Thyroid gland (tissue), 4 donors: ENCODE measurements at regions not wholly inside any gene's neighbourhood (a gene's known extent, or its start where the extent isn't known, plus 50 kb on each side); places are given as distances from the start of the nearest gene placed in this dataset.
A peak's percentile ranks its signal among the peaks of the same experiment; 100 is the strongest.

Source experiments
- DNase-seq, 2 donors: peaks; one replicate each; pipeline ENCODE4 v3.0.0-alpha.2; 2019
- H3K27ac ChIP-seq, 3 donors: fragments of 200-600 bp; sonication (generic); 1 replicate in 2 of 3; 2 replicates in 1 of 3; pipeline ENCODE4 v1.5.1; 2016 to 2019; ENCODE audit warnings: mild to moderate bottlenecking in 1 of 3, moderate library complexity in 1 of 3
- H3K27me3 ChIP-seq: fragments of 200-600 bp; sonication (generic); one replicate; pipeline ENCODE4 v1.5.1; 2019
- H3K36me3 ChIP-seq, 2 donors: fragments of 200-600 bp; sonication (generic); one replicate each; pipeline ENCODE4 v1.5.1; 2016 to 2019
- H3K4me1 ChIP-seq, 2 donors: fragments of 200-600 bp; sonication (generic); one replicate each; pipeline ENCODE4 v1.5.1; 2017 to 2019
- H3K4me3 ChIP-seq, 3 donors: fragments of 200-600 bp; sonication (generic); replicated peaks in 1 of 3; 1 replicate in 2 of 3; 2 replicates in 1 of 3; pipeline ENCODE4 v1.5.1; 2016; ENCODE audit warnings: mild to moderate bottlenecking in 1 of 3
- H3K9me3 ChIP-seq: fragments of 200-600 bp; sonication (generic); one replicate; pipeline ENCODE4 v1.5.1; 2017
- CTCF ChIP-seq, 6 experiments: fragments of 200-600 bp in 3 of 6; fragments of 450-650 bp in 3 of 6; sonication (generic) in 3 of 6; IDR thresholded peaks; one replicate each; pipeline ENCODE4 v1.5.1; 2016 to 2019; ENCODE audit warnings: antibody characterized with exemption in 6 of 6, mild to moderate bottlenecking in 2 of 6, inconsistent platforms in 1 of 6, moderate library complexity in 1 of 6
- POLR2A ChIP-seq, 2 donors: fragments of 450-650 bp; IDR thresholded peaks; one replicate each; pipeline ENCODE4 v1.6.1; 2017; ENCODE audit warnings: antibody characterized with exemption in 2 of 2, mild to moderate bottlenecking in 2 of 2, moderate library complexity in 1 of 2
- WGBS, 2 donors: methylation state at CpG; one replicate each; pipeline ENCODE4 v1.1.5; 2017; 5-methylcytosine and 5-hydroxymethylcytosine counted together
- intact Hi-C: fragments of 100-400 bp; cut with DNase I; formaldehyde crosslinking; loops from one replicate; pipeline ENCODE4 v1.15.1; 2023

DNA sequence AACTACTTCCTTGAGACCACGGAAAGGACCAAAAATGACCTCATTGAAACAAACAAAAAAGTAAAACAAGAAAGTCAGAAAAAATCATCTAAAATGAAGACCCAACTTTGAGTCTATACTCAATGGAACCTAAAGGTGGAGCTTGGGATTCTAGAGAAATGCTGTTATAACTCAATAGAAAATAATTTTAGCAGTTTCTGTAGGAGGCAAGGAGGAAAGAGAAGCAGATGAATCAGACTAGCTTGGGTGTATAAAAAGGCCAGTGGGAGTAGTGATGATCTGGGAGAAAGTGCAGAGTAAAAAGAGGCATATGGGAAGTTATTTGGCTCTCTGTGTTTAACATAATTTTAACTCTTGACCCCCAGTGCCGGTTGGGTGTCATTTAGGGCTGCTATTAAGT, 94.4 kb downstream of the TMCO5A start:
- DNase-seq: no peak
- Histone ChIP-seq H3K4me1 (no peaks in the 10 kb centered on the region), H3K27ac (no peak overlapping the region), H3K27me3 (no peaks in the 10 kb centered on the region), H3K9me3 (no peaks in the 10 kb centered on the region), H3K36me3 (no peaks in the 10 kb centered on the region), H3K4me3 (no peak overlapping the region)
- 62 to 71% methylated on average over 2 of the region's 2 CpGs for WGBS, 2 donors
- TF ChIP-seq CTCF (IDR thresholded peaks at IDR 0.05): peak in 1 of 6 experiments; percentile 6
- TF ChIP-seq POLR2A (IDR thresholded peaks at IDR 0.05): no peak
- intact Hi-C loops: no loop called here

DNA sequence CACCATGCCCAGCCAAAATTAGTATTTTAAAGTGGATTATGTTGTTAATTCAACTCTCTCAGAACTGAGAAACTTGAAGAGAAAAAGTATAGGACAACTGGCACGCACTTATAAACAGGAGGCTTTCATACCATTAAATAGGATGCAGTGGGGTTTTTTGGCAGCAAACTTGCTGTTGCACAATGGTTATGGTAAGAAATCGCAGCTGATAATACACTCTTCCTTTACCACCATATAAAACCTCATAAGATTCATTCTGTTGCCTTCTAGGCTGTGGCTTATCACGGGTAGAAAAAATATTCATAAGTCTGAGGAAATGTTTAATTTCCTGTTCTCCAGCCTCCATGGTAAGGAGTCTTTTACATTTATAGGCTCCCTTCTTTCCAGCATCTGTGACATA, 95.3 kb downstream of the TMCO5A start:
- intact Hi-C loops: no loop called here
- TF ChIP-seq CTCF (IDR thresholded peaks at IDR 0.05) (no peak), POLR2A (IDR thresholded peaks at IDR 0.05) (no peak)
- Histone ChIP-seq H3K4me3 (no peak overlapping the region), H3K9me3 (no peaks in the 10 kb centered on the region), H3K27ac (no peak overlapping the region), H3K36me3 (no peaks in the 10 kb centered on the region), H3K27me3 (no peaks in the 10 kb centered on the region), H3K4me1 (no peaks in the 10 kb centered on the region)
- 84 to 89% methylated on average over 3 of the region's 3 CpGs for WGBS, 2 donors
- DNase-seq: no peak

GRCh38 chr15:38030609-38031008, 96.2 kb downstream of the TMCO5A start:
- Histone ChIP-seq H3K36me3 (no peaks in the 10 kb centered on the region), H3K4me1 (no peaks in the 10 kb centered on the region), H3K9me3 (no peaks in the 10 kb centered on the region), H3K27me3 (no peaks in the 10 kb centered on the region), H3K27ac (no peak overlapping the region), H3K4me3 (no peak overlapping the region)
- intact Hi-C loops: no loop called here
- TF ChIP-seq CTCF (IDR thresholded peaks at IDR 0.05): no peak
- TF ChIP-seq POLR2A (IDR thresholded peaks at IDR 0.05): no peak
- 84 to 85% methylated on average over 4 of the region's 4 CpGs for WGBS, 2 donors
- DNase-seq: no peak

DNA sequence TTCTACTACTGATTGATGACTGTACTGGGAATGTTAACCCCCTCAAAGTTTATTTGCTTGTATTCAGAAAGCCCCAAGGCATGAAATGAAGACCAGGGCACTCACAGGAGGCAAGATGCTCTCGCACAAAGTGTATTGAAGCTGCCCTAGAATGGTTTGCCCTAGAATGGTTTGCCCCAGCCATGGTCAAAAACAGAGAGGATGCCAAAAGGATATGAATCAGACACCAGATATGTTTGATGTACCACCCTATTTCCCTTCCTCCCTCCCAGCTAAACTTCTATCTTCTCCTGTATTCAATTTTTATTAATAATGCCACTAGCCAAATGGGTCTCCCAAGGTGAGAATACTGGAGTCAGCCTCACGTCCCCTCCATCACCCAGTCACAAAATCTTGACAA, 101.3 kb downstream of the TMCO5A start:
- no peak for TF ChIP-seq CTCF (IDR thresholded peaks at IDR 0.05)
- TF ChIP-seq POLR2A (IDR thresholded peaks at IDR 0.05): no peak
- H3K4me3 ChIP-seq: no peak overlapping the region
- DNase-seq: no peak
- no peak overlapping the region for H3K27ac ChIP-seq
- no peaks in the 10 kb centered on the region for H3K36me3 ChIP-seq
- intact Hi-C loops: no loop called here
- 86 to 96% methylated on average over 2 of the region's 2 CpGs for WGBS, 2 donors
- no peaks in the 10 kb centered on the region for H3K9me3 ChIP-seq
- no peaks in the 10 kb centered on the region for H3K27me3 ChIP-seq
- H3K4me1 ChIP-seq: no peaks in the 10 kb centered on the region

DNA sequence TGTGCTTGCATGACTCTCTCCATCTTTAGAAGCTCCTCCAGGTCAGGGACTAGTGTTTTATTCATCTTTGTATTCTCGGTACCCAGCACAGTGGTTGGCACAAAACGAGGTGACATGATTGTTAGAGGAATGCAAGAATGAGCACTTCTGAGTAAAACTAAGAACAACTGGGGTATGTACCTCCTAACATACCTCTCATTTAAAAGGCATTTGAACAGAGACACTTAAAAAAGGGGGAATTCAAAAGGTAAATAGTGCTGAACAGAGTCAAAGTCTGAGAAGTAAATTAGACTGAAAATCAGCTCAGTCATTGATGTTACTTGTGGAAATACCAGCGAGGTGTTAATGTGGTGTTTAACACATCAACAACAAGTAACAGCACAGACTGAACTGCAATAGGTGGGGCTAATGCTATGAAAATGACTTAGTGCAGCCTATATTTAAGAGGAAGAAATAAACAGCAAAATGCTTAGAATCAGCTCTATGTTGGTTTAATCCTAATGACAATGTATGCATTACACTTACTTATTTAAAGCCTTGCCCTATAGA, 102.4 kb downstream of the TMCO5A start:
- DNase-seq: no peak
- Histone ChIP-seq H3K4me1 (no peaks in the 10 kb centered on the region), H3K4me3 (no peak overlapping the region), H3K27me3 (no peaks in the 10 kb centered on the region), H3K36me3 (no peaks in the 10 kb centered on the region), H3K27ac (no peak overlapping the region), H3K9me3 (no peaks in the 10 kb centered on the region)
- WGBS, 2 donors: 76 to 80% methylated on average over 3 of the region's 3 CpGs
- intact Hi-C loops: no loop called here
- TF ChIP-seq CTCF (IDR thresholded peaks at IDR 0.05): no peak
- TF ChIP-seq POLR2A (IDR thresholded peaks at IDR 0.05): no peak
